ENCODE measurements at regions not wholly inside any gene's neighbourhood (a gene's known extent, or its start where the extent isn't known, plus 50 kb on each side); places are given as distances from the start of the nearest gene placed in this dataset.
"Not testable (repeated sequence)": the region's sequence is repeated elsewhere in the genome, so short reads cannot be mapped to it uniquely, and the experiment has no call there.

- H3K4me3 ChIP-seq (ENCODE audit: low read depth, poor library complexity, severe bottlenecking), result no peak overlapping the region
- TF ChIP-seq POLR2A (IDR thresholded peaks at IDR 0.05) (no peak), CTCF (IDR thresholded peaks at IDR 0.05) (no peak)
- intact Hi-C loops (cut with DNase I; ENCODE audit: low total_unique reads), result no loop called here
- no peak for DNase-seq (ENCODE audit: low spot score in 2 of 2)
These were observed 218.8 kb upstream of the TMEM229A start for GRCh38 chr7:124251636-124252035.

GRCh38 chr7:124250297-124251034, 217.6 kb upstream of the TMEM229A start:
- DNase-seq (ENCODE audit: low spot score in 2 of 2), result no peak
- no peak overlapping the region for H3K4me3 ChIP-seq (ENCODE audit: low read depth, poor library complexity, severe bottlenecking)
- no peak for TF ChIP-seq POLR2A (IDR thresholded peaks at IDR 0.05)
- no peak for TF ChIP-seq CTCF (IDR thresholded peaks at IDR 0.05)
- WGBS, 2 donors, result 76 to 77% methylated on average over 5 of the region's 5 CpGs
- intact Hi-C loops (cut with DNase I; ENCODE audit: low total_unique reads), result no loop called here

GRCh38 chr7:124247691-124248090, 214.8 kb upstream of the TMEM229A start:
- TF ChIP-seq CTCF (IDR thresholded peaks at IDR 0.05) (no peak), POLR2A (IDR thresholded peaks at IDR 0.05) (no peak)
- intact Hi-C loops (cut with DNase I; ENCODE audit: low total_unique reads), result no loop called here
- no peak for DNase-seq (ENCODE audit: low spot score in 2 of 2)
- 42 to 57% methylated on average over 2 of the region's 2 CpGs for WGBS, 2 donors
- H3K4me3 ChIP-seq (ENCODE audit: low read depth, poor library complexity, severe bottlenecking), result no peak overlapping the region

- no peak for DNase-seq (ENCODE audit: low spot score in 2 of 2)
- H3K4me3 ChIP-seq (ENCODE audit: low read depth, poor library complexity, severe bottlenecking), result no peak overlapping the region
- intact Hi-C loops (cut with DNase I; ENCODE audit: low total_unique reads), result no loop called here
- 52 to 58% methylated on average over 2 of the region's 2 CpGs for WGBS, 2 donors
- no peak for TF ChIP-seq POLR2A (IDR thresholded peaks at IDR 0.05)
- TF ChIP-seq CTCF (IDR thresholded peaks at IDR 0.05), result no peak
These were observed 213.5 kb upstream of the TMEM229A start for GRCh38 chr7:124246262-124246863.

GRCh38 chr7:124244469-124244868, 211.6 kb upstream of the TMEM229A start:
- DNase-seq (ENCODE audit: low spot score in 2 of 2); H3K4me3 ChIP-seq (ENCODE audit: low read depth, poor library complexity, severe bottlenecking); intact Hi-C loops (cut with DNase I; ENCODE audit: low total_unique reads): not testable (repeated sequence)

- TF ChIP-seq POLR2A (IDR thresholded peaks at IDR 0.05), result no peak
- intact Hi-C loops (cut with DNase I; ENCODE audit: low total_unique reads), result no loop called here
- DNase-seq (ENCODE audit: low spot score in 2 of 2), result no peak
- 44 to 54% methylated on average over 3 of the region's 3 CpGs for WGBS, 2 donors
- H3K4me3 ChIP-seq (ENCODE audit: low read depth, poor library complexity, severe bottlenecking), result no peak overlapping the region
These were observed 186.8 kb upstream of the TMEM229A start for GRCh38 chr7:124219681-124220080.

GRCh38 chr7:124208642-124209041, 175.8 kb upstream of the TMEM229A start:
- 40 to 46% methylated on average over 2 of the region's 2 CpGs for WGBS, 2 donors
- no peak for TF ChIP-seq CTCF (IDR thresholded peaks at IDR 0.05)
- TF ChIP-seq POLR2A (IDR thresholded peaks at IDR 0.05), result no peak
- intact Hi-C loops (cut with DNase I; ENCODE audit: low total_unique reads), result no loop called here
- no peak for DNase-seq (ENCODE audit: low spot score in 2 of 2)
- H3K4me3 ChIP-seq (ENCODE audit: low read depth, poor library complexity, severe bottlenecking), result no peak overlapping the region

Measured in lower leg skin (tissue), 4 donors.